WTC11 (cell line): ENCODE measurements at regions not wholly inside any gene's neighbourhood (a gene's known extent, or its start where the extent isn't known, plus 50 kb on each side); places are given as distances from the start of the nearest gene placed in this dataset.

Experiments
- ATAC-seq: fragments of 200-7000 bp; cut with Tn5 transposase; 2 replicates; pipeline ENCODE4 v1.10.0; 2021; ENCODE audit warnings: mild to moderate bottlenecking, moderate library complexity
- CTCF ChIA-PET: fragments of 300-600 bp; sonication (Branson Sonifier 250); formaldehyde crosslinking; loops from one replicate; lab custom pipeline; 2021; ENCODE audit warnings: antibody characterized with exemption; lab: Charles Lee
- POLR2A ChIA-PET: fragments of 350-600 bp; sonication (Branson Sonifier 250); formaldehyde crosslinking; loops from one replicate; lab custom pipeline; 2021; ENCODE audit warnings: antibody characterized with exemption; lab: Charles Lee
- DNase-seq: peaks from one replicate; pipeline ENCODE4 v3.0.0; 2021; ENCODE audit warnings: low spot score
- H3K27ac Mint-ChIP-seq: 2 replicates; pipeline ENCODE4 v1.8.0; 2021; ENCODE audit warnings: mixed read lengths
- H3K27me3 Mint-ChIP-seq: 2 replicates; pipeline ENCODE4 v1.8.0; 2021; ENCODE audit warnings: low read depth, mild to moderate bottlenecking, moderate library complexity, mixed read lengths
- H3K36me3 Mint-ChIP-seq: 2 replicates; pipeline ENCODE4 v1.8.0; 2021; ENCODE audit warnings: mixed read lengths
- H3K4me1 Mint-ChIP-seq: 2 replicates; pipeline ENCODE4 v1.8.0; 2022; ENCODE audit warnings: mixed read lengths
- H3K4me3 Mint-ChIP-seq: 2 replicates; pipeline ENCODE4 v1.8.0; 2021; ENCODE audit warnings: mild to moderate bottlenecking, moderate library complexity, mixed read lengths
- H3K9me3 Mint-ChIP-seq: 2 replicates; pipeline ENCODE4 v1.8.0; 2021; ENCODE audit warnings: mixed read lengths
- ATF3 ChIP-seq: sonication (generic); formaldehyde crosslinking; conservative IDR thresholded peaks from 2 replicates; pipeline ENCODE4 v1.8.1; 2022; ENCODE audit warnings: mild to moderate bottlenecking, missing genetic modification reagents
- ERG ChIP-seq: fragments of 250-450 bp; sonication (Bioruptor Pico); IDR thresholded peaks from 2 replicates; pipeline ENCODE4 v1.8.0; 2021; ENCODE audit warnings: mild to moderate bottlenecking
- GABPB1 ChIP-seq: sonication (generic); formaldehyde crosslinking; IDR thresholded peaks from 2 replicates; pipeline ENCODE4 v1.8.1; 2023; ENCODE audit warnings: mild to moderate bottlenecking, missing genetic modification reagents
- NFATC4 ChIP-seq: fragments of 250-450 bp; sonication (Bioruptor Pico); IDR thresholded peaks from 2 replicates; pipeline ENCODE4 v1.9.0; 2021; ENCODE audit warnings: mild to moderate bottlenecking
- NFE2L1 ChIP-seq: sonication (generic); formaldehyde crosslinking; IDR thresholded peaks from 2 replicates; pipeline ENCODE4 v1.8.1; 2023; ENCODE audit warnings: missing genetic modification reagents
- NFYB ChIP-seq: sonication (generic); formaldehyde crosslinking; conservative IDR thresholded peaks from 2 replicates; pipeline ENCODE4 v1.8.0; 2022; ENCODE audit warnings: low read depth, missing genetic modification reagents
- NR3C1 ChIP-seq: sonication (generic); formaldehyde crosslinking; conservative IDR thresholded peaks from 2 replicates; pipeline ENCODE4 v1.8.1; 2023; ENCODE audit warnings: low read depth, mild to moderate bottlenecking, missing genetic modification reagents
- PRDM15 ChIP-seq: sonication (generic); formaldehyde crosslinking; IDR thresholded peaks from 2 replicates; pipeline ENCODE4 v1.8.0; 2022; ENCODE audit warnings: missing genetic modification reagents
- PREB ChIP-seq: sonication (generic); formaldehyde crosslinking; IDR thresholded peaks from 2 replicates; pipeline ENCODE4 v1.8.1; 2022; ENCODE audit warnings: mild to moderate bottlenecking, missing genetic modification reagents, moderate library complexity, borderline replicate concordance
- SOX15 ChIP-seq: fragments of 250-450 bp; sonication (Bioruptor Pico); IDR thresholded peaks from 2 replicates; pipeline ENCODE4 v1.9.0; 2021; ENCODE audit warnings: mild to moderate bottlenecking
- ZBTB43 ChIP-seq: sonication (generic); formaldehyde crosslinking; IDR thresholded peaks from 2 replicates; pipeline ENCODE4 v1.8.1; 2023; ENCODE audit warnings: mild to moderate bottlenecking, missing genetic modification reagents
- ZNF512 ChIP-seq: sonication (generic); formaldehyde crosslinking; IDR thresholded peaks from 2 replicates; pipeline ENCODE4 v1.8.1; 2022; ENCODE audit warnings: missing genetic modification reagents, borderline replicate concordance
- ZSCAN18 ChIP-seq: fragments of 250-450 bp; sonication (Bioruptor Pico); IDR thresholded peaks from 2 replicates; pipeline ENCODE4 v2.1.2; 2022; ENCODE audit warnings: mild to moderate bottlenecking, moderate library complexity

- no peak for TF ChIP-seq ZNF512 (CRISPR knock-in tag)
- no peak for TF ChIP-seq SOX15 (CRISPR knock-in tag)
These were observed 366.7 kb downstream of the PCDH7 start (continued) for GRCh38 chr4:31086756-31087330.

- CTCF ChIA-PET, result no interaction called here
- no peak for TF ChIP-seq ZBTB43
- no peak for TF ChIP-seq NFE2L1
- TF ChIP-seq ATF3 (CRISPR knock-in tag), result no peak
- no peak for TF ChIP-seq NFYB (CRISPR knock-in tag)
- no peak for TF ChIP-seq NFATC4
- TF ChIP-seq ERG (CRISPR knock-in tag), result no peak
- TF ChIP-seq ZSCAN18, result no peak
- no peak for TF ChIP-seq NR3C1
- no peak for TF ChIP-seq PRDM15 (CRISPR knock-in tag)
- no peak for TF ChIP-seq GABPB1 (CRISPR knock-in tag)
- TF ChIP-seq PREB (CRISPR knock-in tag), result no peak
- TF ChIP-seq, all 79 proteins: peak for 0
- POLR2A ChIA-PET, result no interaction called here
- Mint-ChIP-seq H3K9me3 (no peaks in the 10 kb centered on the region), H3K4me3 (no peak overlapping the region), H3K36me3 (no peaks in the 10 kb centered on the region), H3K27me3 (no peaks in the 10 kb centered on the region), H3K27ac (no peak overlapping the region), H3K4me1 (peaks cover 30% of the 10 kb centered on the region)
- DNase-seq (no peak), ATAC-seq (no peak)
These were observed 368.5 kb downstream of the PCDH7 start for GRCh38 chr4:31088600-31089230.
